ENCODE measurements at regions not wholly inside any gene's neighbourhood (a gene's known extent, or its start where the extent isn't known, plus 50 kb on each side); places are given as distances from the start of the nearest gene placed in this dataset.

- no peak for DNase-seq
Measured at GRCh38 chr9:17978773-17979172, 399.9 kb downstream of the SH3GL2 start.

GRCh38 chr9:17986595-17986994, 407.7 kb downstream of the SH3GL2 start:
- DNase-seq = no peak

- no peak for DNase-seq
Measured at GRCh38 chr9:17987189-17987588, 408.3 kb downstream of the SH3GL2 start.

- no peak for DNase-seq
Measured at GRCh38 chr9:17988489-17988888, 409.6 kb downstream of the SH3GL2 start.

- no peak for DNase-seq
Measured at GRCh38 chr9:17990602-17991001, 411.7 kb downstream of the SH3GL2 start.

GRCh38 chr9:17993024-17993423, 414.2 kb downstream of the SH3GL2 start:
- DNase-seq = no peak

- DNase-seq = no peak
Measured at GRCh38 chr9:17994695-17995425, 416.0 kb downstream of the SH3GL2 start.

- DNase-seq = no peak
Measured at GRCh38 chr9:17996728-17997127, 417.9 kb downstream of the SH3GL2 start.

GRCh38 chr9:18002718-18003438, 424.0 kb downstream of the SH3GL2 start:
- DNase-seq = no peak

GRCh38 chr9:18006591-18006990, 427.7 kb downstream of the SH3GL2 start:
- no peak for DNase-seq

GRCh38 chr9:18007621-18008020, 428.8 kb downstream of the SH3GL2 start:
- DNase-seq = no peak

- DNase-seq = no peak
Measured at GRCh38 chr9:18009902-18010301, 431.0 kb downstream of the SH3GL2 start.

- DNase-seq = no peak
Measured at GRCh38 chr9:18010492-18010891, 431.6 kb downstream of the SH3GL2 start.

- DNase-seq = no peak
Measured at GRCh38 chr9:18012170-18012569, 433.3 kb downstream of the SH3GL2 start.

- no peak for DNase-seq
Measured at GRCh38 chr9:18014556-18014955, 435.7 kb downstream of the SH3GL2 start.

GRCh38 chr9:18015116-18015515, 436.2 kb downstream of the SH3GL2 start:
- DNase-seq = no peak

GRCh38 chr9:18017136-18017535, 438.3 kb downstream of the SH3GL2 start:
- no peak for DNase-seq

GRCh38 chr9:18018221-18018620, 439.4 kb downstream of the SH3GL2 start:
- DNase-seq = no peak

- DNase-seq = no peak
Measured at GRCh38 chr9:18018661-18019060, 439.8 kb downstream of the SH3GL2 start.

GRCh38 chr9:18020121-18020745, 441.4 kb downstream of the SH3GL2 start:
- no peak for DNase-seq

GRCh38 chr9:18022642-18023041, 443.8 kb downstream of the SH3GL2 start:
- no peak for DNase-seq

- no peak for DNase-seq
Measured at GRCh38 chr9:18023332-18023731, 444.5 kb downstream of the SH3GL2 start.

- DNase-seq = no peak
Measured at GRCh38 chr9:18032636-18033035, 441.3 kb upstream of the ADAMTSL1 start.
